Psoas muscle (tissue), 7 donors: ENCODE measurements at regions not wholly inside any gene's neighbourhood (a gene's known extent, or its start where the extent isn't known, plus 50 kb on each side); places are given as distances from the start of the nearest gene placed in this dataset.

Experiments
- ATAC-seq, 4 donors: fragments of 200-7000 bp; cut with Tn5 transposase; one replicate each; pipeline ENCODE4 v1.9.1; 2020; ENCODE audit warnings: moderate library complexity in 3 of 4, mild to moderate bottlenecking in 2 of 4
- DNase-seq, 2 donors: peaks; one replicate each; pipeline ENCODE4 v3.0.0-alpha.2; 2020
- H3K27ac ChIP-seq: fragments of 200-600 bp; one replicate; pipeline ENCODE4 v1.8.0; 2022
- H3K27me3 ChIP-seq, 3 donors: fragments of 200-600 bp in 1 of 3; one replicate each; pipeline versions ENCODE4 v1.6.1 to v1.8.0; 2013 to 2022; ENCODE audit warnings: low read length in 2 of 3, mild to moderate bottlenecking in 2 of 3, moderate library complexity in 1 of 3; ENCODE audit not compliant: insufficient read depth in 3 of 3
- H3K36me3 ChIP-seq, 2 donors: fragments of 200-600 bp in 1 of 2; one replicate each; pipeline versions ENCODE4 v1.6.1 to v1.8.0; 2013 to 2022; ENCODE audit warnings: low read depth in 1 of 2, mild to moderate bottlenecking in 1 of 2, moderate library complexity in 1 of 2; ENCODE audit not compliant: insufficient read depth in 1 of 2
- H3K4me1 ChIP-seq: fragments of 200-600 bp; one replicate; pipeline ENCODE4 v1.8.0; 2022
- H3K4me3 ChIP-seq: fragments of 200-600 bp; one replicate; pipeline ENCODE4 v1.8.0; 2022; ENCODE audit warnings: mild to moderate bottlenecking
- H3K9me3 ChIP-seq: fragments of 200-600 bp; one replicate; pipeline ENCODE4 v1.8.0; 2022
- WGBS, 3 donors: extraction: QIAGEN DNeasy Blood & Tissue Kit; methylation state at CpG; one replicate each; pipeline versions ENCODE4 v1.1.6 to v1.1.7; 2013; 5-methylcytosine and 5-hydroxymethylcytosine counted together
- intact Hi-C, 2 donors: fragments of 100-400 bp; cut with DNase I; formaldehyde crosslinking; loops; one replicate each; pipeline versions ENCODE4 v1.11.0 to v1.14.2; 2022
- TF ChIP-seq, protein P1 (sequence below): fragments of 200-600 bp; IDR thresholded peaks from one replicate; pipeline ENCODE4 v1.8.0; 2022; ENCODE audit warnings: antibody characterized with exemption
- donor health status: healthy with polysubstance abuse.
- donor health status: DM: no; HTN: no; CAD: no; lungs with moderate emphysema.
- donor health status: Bipolar disorder and iron deficiency.
- donor health status: healthy.
- donor health status: DM: yes; HTN: yes; CAD: no.
- donor health status: DM: no; HTN: no; CAD: no.
- donor health status: DM: yes; HTN: yes; CAD: no.

DNA sequence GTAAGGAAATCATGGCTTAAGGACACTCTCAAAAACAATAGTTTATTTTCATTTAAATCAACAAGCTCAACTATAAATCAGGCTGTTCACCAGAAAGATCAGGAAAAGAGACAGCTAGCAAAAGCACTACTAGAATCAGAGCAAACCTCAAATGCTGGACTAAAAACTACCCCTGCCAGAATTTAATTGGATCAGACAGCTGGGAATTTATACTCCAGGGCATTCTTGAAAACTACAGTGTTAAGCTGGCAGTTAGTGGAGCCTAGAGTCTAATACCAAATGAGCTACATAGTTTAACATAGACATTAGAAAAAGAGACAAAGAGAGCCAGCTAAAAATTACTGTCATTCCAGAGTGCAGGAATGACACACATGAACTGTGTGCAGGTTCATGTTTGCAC, 1016.4 kb upstream of the CRIM1 start:
- ATAC-seq: no peak
- H3K27ac ChIP-seq: no peak overlapping the region
- no peak overlapping the region for H3K4me3 ChIP-seq
- H3K27me3 ChIP-seq: no peaks in the 10 kb centered on the region
- no peaks in the 10 kb centered on the region for H3K36me3 ChIP-seq
- H3K9me3 ChIP-seq: no peaks in the 10 kb centered on the region
- DNase-seq: no peak
- H3K4me1 ChIP-seq: no peaks in the 10 kb centered on the region
- intact Hi-C loops: no loop called here
- TF ChIP-seq, protein P1, sequence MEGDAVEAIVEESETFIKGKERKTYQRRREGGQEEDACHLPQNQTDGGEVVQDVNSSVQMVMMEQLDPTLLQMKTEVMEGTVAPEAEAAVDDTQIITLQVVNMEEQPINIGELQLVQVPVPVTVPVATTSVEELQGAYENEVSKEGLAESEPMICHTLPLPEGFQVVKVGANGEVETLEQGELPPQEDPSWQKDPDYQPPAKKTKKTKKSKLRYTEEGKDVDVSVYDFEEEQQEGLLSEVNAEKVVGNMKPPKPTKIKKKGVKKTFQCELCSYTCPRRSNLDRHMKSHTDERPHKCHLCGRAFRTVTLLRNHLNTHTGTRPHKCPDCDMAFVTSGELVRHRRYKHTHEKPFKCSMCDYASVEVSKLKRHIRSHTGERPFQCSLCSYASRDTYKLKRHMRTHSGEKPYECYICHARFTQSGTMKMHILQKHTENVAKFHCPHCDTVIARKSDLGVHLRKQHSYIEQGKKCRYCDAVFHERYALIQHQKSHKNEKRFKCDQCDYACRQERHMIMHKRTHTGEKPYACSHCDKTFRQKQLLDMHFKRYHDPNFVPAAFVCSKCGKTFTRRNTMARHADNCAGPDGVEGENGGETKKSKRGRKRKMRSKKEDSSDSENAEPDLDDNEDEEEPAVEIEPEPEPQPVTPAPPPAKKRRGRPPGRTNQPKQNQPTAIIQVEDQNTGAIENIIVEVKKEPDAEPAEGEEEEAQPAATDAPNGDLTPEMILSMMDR: no peak

DNA sequence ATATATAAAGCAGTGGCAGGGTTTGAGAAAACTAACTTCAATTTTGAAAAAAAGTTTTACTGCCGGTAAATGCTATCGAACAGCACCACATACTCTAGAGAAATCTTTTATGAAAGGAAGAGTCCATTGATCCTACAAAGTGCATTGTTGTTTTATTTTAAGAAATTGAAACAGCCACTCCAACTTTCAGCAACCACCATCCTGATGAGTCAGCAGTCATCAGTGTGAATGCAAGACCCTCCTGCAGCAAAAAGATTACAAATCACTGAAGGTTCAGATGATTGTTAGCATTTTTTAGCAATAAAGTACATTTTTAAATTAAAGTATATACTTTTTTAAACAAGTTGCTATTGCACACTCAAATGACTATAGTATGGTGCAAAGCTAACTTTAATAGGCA, 1017.7 kb upstream of the CRIM1 start:
- no peak overlapping the region for H3K27ac ChIP-seq
- no peaks in the 10 kb centered on the region for H3K9me3 ChIP-seq
- 90 to 99% (median 96%) methylated on average over 2 of the region's 2 CpGs for WGBS, 3 donors
- TF ChIP-seq, protein P1: no peak
- no peaks in the 10 kb centered on the region for H3K27me3 ChIP-seq
- intact Hi-C loops: no loop called here
- H3K4me3 ChIP-seq: no peak overlapping the region
- no peak for ATAC-seq
- no peaks in the 10 kb centered on the region for H3K4me1 ChIP-seq
- DNase-seq: no peak
- H3K36me3 ChIP-seq: no peaks in the 10 kb centered on the region

DNA sequence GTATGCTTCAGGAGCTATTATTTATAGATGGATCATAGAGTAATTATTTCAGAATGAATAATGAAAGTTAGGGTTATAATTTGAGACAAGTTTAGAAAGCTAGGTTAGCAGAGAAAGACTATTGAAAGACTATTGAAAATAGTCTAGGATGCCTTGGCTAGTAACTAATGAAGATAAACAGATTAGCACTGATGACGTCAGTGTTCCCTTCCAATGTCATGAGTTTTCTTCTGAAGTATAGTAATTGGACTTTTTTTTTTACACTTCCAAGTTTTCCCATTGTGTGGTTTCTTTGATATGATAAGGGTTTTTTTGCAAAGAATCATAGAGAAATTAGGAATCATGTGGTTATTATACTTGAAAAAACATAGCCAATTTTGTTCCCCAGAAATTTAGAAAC, 1041.5 kb upstream of the CRIM1 start:
- H3K9me3 ChIP-seq: no peaks in the 10 kb centered on the region
- intact Hi-C loops: no loop called here
- no peak overlapping the region for H3K4me3 ChIP-seq
- ATAC-seq (no peak), DNase-seq (no peak)
- H3K4me1 ChIP-seq: no peaks in the 10 kb centered on the region
- H3K27ac ChIP-seq: no peak overlapping the region
- no peaks in the 10 kb centered on the region for H3K36me3 ChIP-seq
- H3K27me3 ChIP-seq: peaks cover 0 to 3% (median 0%) of the 10 kb centered on the region in 3 donors
- WGBS, 3 donors: 38 to 75% (median 44%) methylated on average over 1 of the region's 1 CpG
- TF ChIP-seq, protein P1: no peak

DNA sequence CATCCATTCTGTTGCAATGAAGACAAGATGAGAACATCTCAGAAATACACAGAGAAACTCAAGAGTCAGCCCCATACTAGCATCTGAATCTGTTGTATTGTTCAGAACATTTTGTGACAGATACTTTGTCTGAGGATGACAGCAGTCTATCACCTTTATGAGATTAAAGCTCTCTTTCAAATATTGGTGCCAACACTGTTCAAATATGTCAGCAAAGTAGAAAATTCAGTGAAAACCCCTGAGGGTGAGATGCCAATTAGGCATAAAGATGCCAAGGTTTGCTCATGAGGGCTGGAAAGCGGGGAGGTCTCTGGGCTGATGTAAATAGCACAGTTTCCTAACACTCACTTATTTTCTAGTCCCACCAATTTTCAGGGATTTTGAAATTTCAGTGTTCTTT, 1054.2 kb upstream of the CRIM1 start:
- Histone ChIP-seq H3K9me3 (no peaks in the 10 kb centered on the region), H3K4me3 (no peak overlapping the region), H3K27ac (no peak overlapping the region), H3K27me3 (no peaks in the 10 kb centered on the region), H3K4me1 (no peaks in the 10 kb centered on the region), H3K36me3 (no peaks in the 10 kb centered on the region)
- no peak for ATAC-seq
- DNase-seq: no peak
- TF ChIP-seq, protein P1: no peak
- WGBS, 3 donors: 86 to 89% (median 88%) methylated on average over 1 of the region's 1 CpG
- intact Hi-C loops: no loop called here

DNA sequence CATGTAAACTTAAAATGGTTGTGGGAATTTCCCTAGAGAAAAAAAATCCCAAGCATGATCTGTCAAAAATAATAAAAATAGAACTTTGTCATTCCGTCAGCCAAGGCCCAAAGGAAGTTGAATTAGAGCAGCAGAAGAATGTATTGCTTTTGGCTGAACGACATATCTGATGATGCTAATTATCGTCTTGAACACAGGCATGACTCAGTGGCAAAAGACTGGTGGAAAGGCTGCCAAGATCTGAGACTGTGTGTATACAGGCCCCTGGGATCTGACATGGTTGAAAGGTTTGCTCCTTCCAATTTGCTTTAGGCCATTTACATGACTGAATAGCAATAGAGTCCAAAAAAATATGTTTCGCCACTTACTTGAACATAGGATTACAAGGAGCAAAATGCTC, 1057.1 kb upstream of the CRIM1 start:
- H3K27me3 ChIP-seq: no peaks in the 10 kb centered on the region
- DNase-seq (no peak), ATAC-seq (no peak)
- H3K36me3 ChIP-seq: no peaks in the 10 kb centered on the region
- intact Hi-C loops: no loop called here
- 25 to 37% (median 25%) methylated on average over 4 of the region's 4 CpGs for WGBS, 3 donors
- no peaks in the 10 kb centered on the region for H3K9me3 ChIP-seq
- no peak overlapping the region for H3K4me3 ChIP-seq
- TF ChIP-seq, protein P1: no peak
- no peaks in the 10 kb centered on the region for H3K4me1 ChIP-seq
- no peak overlapping the region for H3K27ac ChIP-seq
